ENCODE measurements at regions not wholly inside any gene's neighbourhood (a gene's known extent, or its start where the extent isn't known, plus 50 kb on each side); places are given as distances from the start of the nearest gene placed in this dataset.

DNA sequence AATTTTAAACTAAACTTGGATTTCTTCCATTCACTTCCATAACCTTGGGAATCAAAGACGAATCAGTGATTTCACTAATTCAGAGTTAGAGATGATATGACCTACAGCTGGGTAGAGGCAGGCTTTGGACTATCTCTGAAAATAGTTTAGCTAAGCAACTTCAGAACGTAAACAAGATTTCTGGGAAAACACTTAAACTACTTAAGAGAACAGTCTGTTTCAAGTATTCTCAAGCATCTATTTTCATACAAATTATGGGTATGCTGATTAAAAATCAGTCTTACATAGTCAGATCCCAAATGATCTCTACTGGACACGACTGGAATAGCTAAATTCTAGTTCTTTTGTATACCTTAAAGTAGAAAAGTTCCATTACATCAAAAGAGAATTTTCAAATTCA lies 179.9 kb downstream of the PLCE1 start:
- H3K9me3 ChIP-seq (ENCODE audit: control insufficient read depth, low read length) = no peaks in the 10 kb centered on the region
- no peaks in the 10 kb centered on the region for H3K27me3 ChIP-seq (replicated peaks; ENCODE audit: control insufficient read depth, insufficient read depth, low read length, poor library complexity, severe bottlenecking)
- DNase-seq = no peak
- H3K4me1 ChIP-seq (ENCODE audit: control insufficient read depth, insufficient read depth, low read length, poor library complexity, severe bottlenecking) = no peaks in the 10 kb centered on the region
- H3K36me3 ChIP-seq (ENCODE audit: control insufficient read depth, insufficient read depth, low read length) = no peaks in the 10 kb centered on the region
- H3K4me3 ChIP-seq (ENCODE audit: insufficient read depth, low read depth, low read length, poor library complexity, severe bottlenecking) = no peak overlapping the region
- H3K27ac ChIP-seq (ENCODE audit: insufficient read depth, low read length, poor library complexity, severe bottlenecking) = no peak overlapping the region

DNA sequence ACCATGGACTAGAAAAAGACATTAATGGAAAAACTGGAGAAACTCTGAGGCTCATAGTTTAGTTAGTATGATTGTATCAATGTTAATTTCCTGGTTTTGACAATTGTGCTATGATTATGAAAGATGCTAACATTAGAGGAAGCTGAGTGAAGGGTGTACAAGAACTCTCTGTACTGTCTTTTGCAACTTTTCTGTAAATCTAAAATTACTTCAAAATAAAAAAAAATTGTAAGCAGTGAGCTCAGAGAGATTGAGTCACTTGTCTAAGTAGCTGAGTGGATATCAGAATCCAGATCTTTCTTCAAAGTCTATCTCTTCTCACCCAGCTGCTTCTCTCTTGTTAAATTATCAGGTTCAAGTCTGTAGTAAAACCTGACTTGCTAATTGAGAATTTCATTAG lies 181.1 kb downstream of the PLCE1 start:
- Histone ChIP-seq H3K4me1 (ENCODE audit: control insufficient read depth, insufficient read depth, low read length, poor library complexity, severe bottlenecking) (no peaks in the 10 kb centered on the region), H3K27ac (ENCODE audit: insufficient read depth, low read length, poor library complexity, severe bottlenecking) (no peak overlapping the region), H3K9me3 (ENCODE audit: control insufficient read depth, low read length) (no peaks in the 10 kb centered on the region), H3K4me3 (ENCODE audit: insufficient read depth, low read depth, low read length, poor library complexity, severe bottlenecking) (no peak overlapping the region), H3K27me3 (replicated peaks; ENCODE audit: control insufficient read depth, insufficient read depth, low read length, poor library complexity, severe bottlenecking) (no peaks in the 10 kb centered on the region), H3K36me3 (ENCODE audit: control insufficient read depth, insufficient read depth, low read length) (no peaks in the 10 kb centered on the region)
- no peak for DNase-seq

DNA sequence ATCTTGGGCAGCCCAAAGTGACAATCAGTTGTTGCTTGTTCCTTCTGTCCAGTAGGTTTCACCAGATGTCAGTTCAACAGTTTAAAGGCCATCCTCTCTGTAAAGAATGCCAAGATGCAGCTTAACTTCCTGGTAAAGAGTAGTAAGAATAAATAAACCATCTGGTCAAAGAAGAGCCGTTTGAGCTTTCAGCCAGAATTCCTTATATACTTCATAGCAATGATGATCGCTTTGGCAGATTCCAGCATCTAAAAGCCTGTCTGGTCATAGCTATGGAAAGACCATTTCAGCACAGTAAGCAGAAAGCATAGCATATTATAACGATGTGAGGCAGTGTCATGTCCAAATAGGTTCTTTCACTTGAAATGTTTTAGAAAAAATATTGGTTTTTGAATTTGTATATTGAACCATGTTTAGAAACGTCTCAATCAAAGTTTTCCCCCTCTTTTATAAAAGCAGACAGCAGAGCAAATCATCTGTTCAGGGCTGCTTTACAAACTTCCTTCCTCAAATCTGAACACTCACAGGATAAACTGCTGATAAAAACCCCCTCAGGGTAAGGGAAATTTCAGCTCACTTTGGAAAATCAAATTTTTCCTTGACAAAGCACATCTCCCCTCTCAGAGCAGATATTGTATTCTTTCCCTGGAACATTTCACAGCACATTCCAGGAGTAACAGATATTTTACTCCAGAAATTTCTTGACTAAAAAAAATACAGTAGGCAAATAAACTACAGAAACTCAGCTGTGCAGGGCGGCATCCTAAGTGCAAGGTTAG lies 184.1 kb downstream of the NOC3L start:
- Histone ChIP-seq H3K27ac (ENCODE audit: insufficient read depth, low read length, poor library complexity, severe bottlenecking) (no peak overlapping the region), H3K36me3 (ENCODE audit: control insufficient read depth, insufficient read depth, low read length) (no peaks in the 10 kb centered on the region), H3K27me3 (replicated peaks; ENCODE audit: control insufficient read depth, insufficient read depth, low read length, poor library complexity, severe bottlenecking) (no peaks in the 10 kb centered on the region), H3K4me3 (ENCODE audit: insufficient read depth, low read depth, low read length, poor library complexity, severe bottlenecking) (no peak overlapping the region), H3K9me3 (ENCODE audit: control insufficient read depth, low read length) (no peaks in the 10 kb centered on the region), H3K4me1 (ENCODE audit: control insufficient read depth, insufficient read depth, low read length, poor library complexity, severe bottlenecking) (no peaks in the 10 kb centered on the region)
- no peak for DNase-seq

DNA sequence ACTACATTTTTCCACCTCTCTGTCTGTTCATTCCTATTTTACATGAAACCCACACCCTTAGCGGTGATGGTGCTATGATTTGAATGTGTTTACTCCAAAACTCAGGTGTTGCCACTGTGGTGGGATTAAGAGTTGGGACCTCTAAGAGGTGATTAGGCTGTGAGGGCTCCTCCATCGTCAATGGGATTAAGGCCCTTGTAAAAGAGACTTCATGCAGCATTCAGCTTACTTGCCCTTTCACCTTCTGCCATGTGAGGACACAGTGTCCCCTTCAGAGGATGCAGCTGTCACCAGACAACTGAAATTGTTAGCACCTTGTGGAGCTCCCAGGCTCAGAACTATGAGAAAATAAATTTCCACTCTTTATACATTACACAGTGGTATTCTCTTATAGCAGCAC lies 182.2 kb downstream of the NOC3L start:
- Histone ChIP-seq H3K9me3 (ENCODE audit: control insufficient read depth, low read length) (no peaks in the 10 kb centered on the region), H3K27ac (ENCODE audit: insufficient read depth, low read length, poor library complexity, severe bottlenecking) (no peak overlapping the region)

DNA sequence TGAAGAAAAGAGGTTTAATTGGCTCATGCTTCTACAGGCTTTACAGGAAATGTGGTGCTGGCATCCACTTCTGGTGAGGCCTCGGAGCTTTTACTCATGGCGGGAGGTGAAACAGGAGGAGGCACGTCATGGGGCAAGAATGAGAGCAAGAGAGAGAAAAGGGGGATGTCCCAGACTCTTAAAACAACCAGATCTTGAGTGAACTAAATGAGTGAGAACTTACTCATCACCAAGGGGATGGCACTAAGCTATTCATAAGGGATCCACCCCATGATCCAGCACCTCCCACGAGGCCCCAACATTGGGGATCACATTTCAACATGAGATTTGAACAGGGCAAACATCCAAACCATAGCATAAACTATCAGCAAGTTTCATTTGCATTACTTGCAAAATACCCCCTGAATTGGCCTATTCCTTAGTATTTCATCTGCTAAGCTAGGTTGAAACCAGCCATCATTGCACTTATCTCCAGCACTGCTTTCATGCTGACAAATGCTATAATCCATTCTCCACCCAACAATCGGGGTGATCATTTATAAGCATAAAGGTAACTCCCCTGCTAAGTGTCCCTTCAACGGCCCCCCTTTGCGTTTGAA lies 179.0 kb downstream of the NOC3L start:
- Histone ChIP-seq H3K4me3 (ENCODE audit: insufficient read depth, low read depth, low read length, poor library complexity, severe bottlenecking) (no peak overlapping the region), H3K27me3 (replicated peaks; ENCODE audit: control insufficient read depth, insufficient read depth, low read length, poor library complexity, severe bottlenecking) (no peaks in the 10 kb centered on the region), H3K36me3 (ENCODE audit: control insufficient read depth, insufficient read depth, low read length) (no peaks in the 10 kb centered on the region), H3K27ac (ENCODE audit: insufficient read depth, low read length, poor library complexity, severe bottlenecking) (no peak overlapping the region), H3K4me1 (ENCODE audit: control insufficient read depth, insufficient read depth, low read length, poor library complexity, severe bottlenecking) (no peaks in the 10 kb centered on the region), H3K9me3 (ENCODE audit: control insufficient read depth, low read length) (no peaks in the 10 kb centered on the region)
- no peak for DNase-seq

More for the DNA sequence above, 182.2 kb downstream of the NOC3L start:
- Histone ChIP-seq H3K36me3 (ENCODE audit: control insufficient read depth, insufficient read depth, low read length) (no peaks in the 10 kb centered on the region), H3K27me3 (replicated peaks; ENCODE audit: control insufficient read depth, insufficient read depth, low read length, poor library complexity, severe bottlenecking) (no peaks in the 10 kb centered on the region), H3K4me3 (ENCODE audit: insufficient read depth, low read depth, low read length, poor library complexity, severe bottlenecking) (no peak overlapping the region), H3K4me1 (ENCODE audit: control insufficient read depth, insufficient read depth, low read length, poor library complexity, severe bottlenecking) (no peaks in the 10 kb centered on the region)
- no peak for DNase-seq

DNA sequence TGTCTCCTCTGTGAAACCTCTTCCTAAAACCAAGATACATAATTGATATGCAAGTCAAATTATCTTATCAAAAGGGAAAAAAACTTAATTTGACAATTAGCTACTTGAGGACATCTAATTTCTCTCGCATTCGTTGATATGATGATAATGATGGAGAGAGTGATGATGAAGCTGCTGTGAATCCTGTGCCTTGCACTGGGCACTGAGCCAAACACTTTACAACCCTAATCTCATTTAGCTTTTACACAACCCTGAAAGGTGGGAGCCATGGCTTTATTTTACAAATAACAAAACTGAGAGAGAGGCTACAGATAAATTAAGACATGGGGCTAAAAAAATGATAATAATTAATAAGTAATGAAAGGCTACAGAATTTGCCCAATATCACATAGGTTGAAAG lies 176.0 kb downstream of the NOC3L start:
- Histone ChIP-seq H3K9me3 (ENCODE audit: control insufficient read depth, low read length) (no peaks in the 10 kb centered on the region), H3K27me3 (replicated peaks; ENCODE audit: control insufficient read depth, insufficient read depth, low read length, poor library complexity, severe bottlenecking) (no peaks in the 10 kb centered on the region), H3K4me1 (ENCODE audit: control insufficient read depth, insufficient read depth, low read length, poor library complexity, severe bottlenecking) (no peaks in the 10 kb centered on the region), H3K36me3 (ENCODE audit: control insufficient read depth, insufficient read depth, low read length) (no peaks in the 10 kb centered on the region), H3K27ac (ENCODE audit: insufficient read depth, low read length, poor library complexity, severe bottlenecking) (no peak overlapping the region), H3K4me3 (ENCODE audit: insufficient read depth, low read depth, low read length, poor library complexity, severe bottlenecking) (no peak overlapping the region)
- DNase-seq = no peak

DNA sequence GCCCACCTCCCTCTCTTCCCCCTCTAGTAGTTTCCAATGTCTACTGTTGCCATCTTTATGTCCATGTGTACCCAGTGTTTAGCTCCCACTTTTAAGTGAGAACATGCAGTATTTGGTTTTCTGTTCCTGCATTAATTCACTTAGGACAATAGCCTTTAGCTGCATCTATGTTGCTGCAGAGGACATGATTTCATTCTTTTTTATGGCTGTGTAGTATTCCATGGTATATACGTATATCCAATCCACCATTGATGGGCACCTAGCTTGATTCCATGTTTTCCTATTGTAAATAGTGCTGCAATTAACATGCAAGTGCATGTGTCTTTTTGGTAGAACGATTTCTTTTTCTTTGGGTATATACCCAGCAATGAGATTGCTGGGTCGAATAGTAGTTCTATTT lies 170.4 kb downstream of the NOC3L start:
- Histone ChIP-seq H3K27me3 (replicated peaks; ENCODE audit: control insufficient read depth, insufficient read depth, low read length, poor library complexity, severe bottlenecking) (no peaks in the 10 kb centered on the region), H3K9me3 (ENCODE audit: control insufficient read depth, low read length) (no peaks in the 10 kb centered on the region), H3K27ac (ENCODE audit: insufficient read depth, low read length, poor library complexity, severe bottlenecking) (no peak overlapping the region), H3K4me3 (ENCODE audit: insufficient read depth, low read depth, low read length, poor library complexity, severe bottlenecking) (no peak overlapping the region), H3K36me3 (ENCODE audit: control insufficient read depth, insufficient read depth, low read length) (no peaks in the 10 kb centered on the region), H3K4me1 (ENCODE audit: control insufficient read depth, insufficient read depth, low read length, poor library complexity, severe bottlenecking) (no peaks in the 10 kb centered on the region)
- no peak for DNase-seq

DNA sequence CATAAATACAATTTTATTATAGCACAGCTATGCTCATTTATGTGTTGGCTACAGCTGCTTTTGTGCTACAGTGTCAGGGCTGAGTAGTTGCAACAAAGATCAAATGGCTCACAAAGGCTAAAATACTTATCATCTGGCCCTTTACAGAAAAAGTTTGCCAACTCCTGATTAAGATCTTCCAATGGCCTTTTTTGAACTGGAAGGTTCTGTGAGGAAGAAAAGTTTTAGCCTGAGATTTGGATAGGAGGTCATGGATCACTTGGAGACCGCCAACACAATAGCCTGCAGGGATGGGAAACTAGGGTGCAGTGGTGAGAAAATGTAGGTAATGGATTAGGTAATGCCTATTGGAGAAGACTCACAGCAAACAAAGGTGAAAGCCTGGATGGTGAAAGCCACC lies 169.8 kb downstream of the NOC3L start:
- Histone ChIP-seq H3K4me1 (ENCODE audit: control insufficient read depth, insufficient read depth, low read length, poor library complexity, severe bottlenecking) (no peaks in the 10 kb centered on the region), H3K4me3 (ENCODE audit: insufficient read depth, low read depth, low read length, poor library complexity, severe bottlenecking) (no peak overlapping the region), H3K9me3 (ENCODE audit: control insufficient read depth, low read length) (no peaks in the 10 kb centered on the region), H3K27me3 (replicated peaks; ENCODE audit: control insufficient read depth, insufficient read depth, low read length, poor library complexity, severe bottlenecking) (no peaks in the 10 kb centered on the region), H3K27ac (ENCODE audit: insufficient read depth, low read length, poor library complexity, severe bottlenecking) (no peak overlapping the region), H3K36me3 (ENCODE audit: control insufficient read depth, insufficient read depth, low read length) (no peaks in the 10 kb centered on the region)
- no peak for DNase-seq

DNA sequence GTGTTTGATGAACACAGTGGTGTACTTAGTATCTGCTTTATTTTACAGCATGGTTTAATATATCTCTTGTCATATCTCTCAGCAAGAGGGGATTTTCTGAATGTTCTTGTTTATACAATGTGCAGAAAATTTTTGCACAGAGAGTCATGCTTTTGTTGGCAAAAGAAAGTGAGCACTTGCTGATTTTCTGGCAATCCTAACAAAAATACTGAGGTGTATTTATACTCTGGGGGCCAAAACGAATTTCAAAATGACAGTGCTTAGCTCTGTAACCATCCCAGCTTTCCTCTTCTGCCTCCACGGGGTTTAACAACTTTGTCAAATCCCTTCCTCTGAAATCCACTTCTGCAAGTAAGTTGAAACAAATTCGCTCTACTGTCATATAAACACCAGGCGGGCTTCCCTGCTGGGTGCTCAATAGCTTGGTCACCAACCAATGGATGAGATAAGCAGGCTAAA lies 169.2 kb downstream of the NOC3L start:
- Histone ChIP-seq H3K4me1 (ENCODE audit: control insufficient read depth, insufficient read depth, low read length, poor library complexity, severe bottlenecking) (no peaks in the 10 kb centered on the region), H3K4me3 (ENCODE audit: insufficient read depth, low read depth, low read length, poor library complexity, severe bottlenecking) (no peak overlapping the region), H3K27ac (ENCODE audit: insufficient read depth, low read length, poor library complexity, severe bottlenecking) (no peak overlapping the region), H3K36me3 (ENCODE audit: control insufficient read depth, insufficient read depth, low read length) (no peaks in the 10 kb centered on the region), H3K27me3 (replicated peaks; ENCODE audit: control insufficient read depth, insufficient read depth, low read length, poor library complexity, severe bottlenecking) (no peaks in the 10 kb centered on the region), H3K9me3 (ENCODE audit: control insufficient read depth, low read length) (no peaks in the 10 kb centered on the region)
- no peak for DNase-seq

DNA sequence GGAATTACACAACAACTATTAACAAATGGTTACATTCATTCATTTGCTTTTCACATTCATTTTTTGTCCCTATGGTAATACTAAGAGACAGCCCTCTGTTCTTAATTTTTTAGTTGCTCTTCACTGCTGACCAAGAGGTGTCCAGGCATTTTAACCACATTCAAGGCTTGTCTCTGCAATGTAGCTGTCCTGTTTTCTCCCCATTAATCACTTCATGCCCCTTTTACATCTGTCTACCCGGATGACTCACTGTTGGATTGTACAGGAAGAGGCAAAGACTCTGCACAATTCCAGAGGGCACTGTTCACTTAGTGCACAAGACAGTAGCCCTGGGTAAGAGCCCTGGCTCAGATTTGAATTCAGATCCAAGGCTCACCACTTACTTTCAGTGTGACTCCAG lies 168.5 kb downstream of the NOC3L start:
- Histone ChIP-seq H3K4me3 (ENCODE audit: insufficient read depth, low read depth, low read length, poor library complexity, severe bottlenecking) (no peak overlapping the region), H3K27me3 (replicated peaks; ENCODE audit: control insufficient read depth, insufficient read depth, low read length, poor library complexity, severe bottlenecking) (no peaks in the 10 kb centered on the region), H3K36me3 (ENCODE audit: control insufficient read depth, insufficient read depth, low read length) (no peaks in the 10 kb centered on the region), H3K4me1 (ENCODE audit: control insufficient read depth, insufficient read depth, low read length, poor library complexity, severe bottlenecking) (no peaks in the 10 kb centered on the region), H3K9me3 (ENCODE audit: control insufficient read depth, low read length) (no peaks in the 10 kb centered on the region), H3K27ac (ENCODE audit: insufficient read depth, low read length, poor library complexity, severe bottlenecking) (no peak overlapping the region)
- no peak for DNase-seq
